ENCODE measurements at regions not wholly inside any gene's neighbourhood (a gene's known extent, or its start where the extent isn't known, plus 50 kb on each side); places are given as distances from the start of the nearest gene placed in this dataset.
"Not testable (repeated sequence)": the region's sequence is repeated elsewhere in the genome, so short reads cannot be mapped to it uniquely, and the experiment has no call there.

DNA sequence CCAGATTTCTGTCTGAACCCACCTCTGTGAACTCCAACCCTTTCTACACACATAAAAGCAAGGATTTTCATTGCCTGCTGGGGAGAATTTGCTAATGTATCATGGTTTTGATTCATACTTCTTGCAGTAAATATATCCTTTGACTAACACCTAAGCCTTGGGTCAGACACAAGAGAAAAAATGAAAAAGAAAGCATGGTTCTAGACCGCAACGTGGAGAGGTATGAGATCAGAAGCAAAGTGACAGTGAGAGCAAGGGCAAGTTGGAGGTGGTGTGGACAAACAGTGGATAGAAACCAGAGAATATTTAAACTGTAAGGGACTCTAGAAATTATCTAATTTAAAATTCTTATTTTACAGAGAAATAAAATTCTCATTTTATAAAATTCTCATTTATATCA is 212.9 kb upstream of the SEMA6A start:
- no peak for DNase-seq (ENCODE audit: low read depth in 2 of 2)

DNA sequence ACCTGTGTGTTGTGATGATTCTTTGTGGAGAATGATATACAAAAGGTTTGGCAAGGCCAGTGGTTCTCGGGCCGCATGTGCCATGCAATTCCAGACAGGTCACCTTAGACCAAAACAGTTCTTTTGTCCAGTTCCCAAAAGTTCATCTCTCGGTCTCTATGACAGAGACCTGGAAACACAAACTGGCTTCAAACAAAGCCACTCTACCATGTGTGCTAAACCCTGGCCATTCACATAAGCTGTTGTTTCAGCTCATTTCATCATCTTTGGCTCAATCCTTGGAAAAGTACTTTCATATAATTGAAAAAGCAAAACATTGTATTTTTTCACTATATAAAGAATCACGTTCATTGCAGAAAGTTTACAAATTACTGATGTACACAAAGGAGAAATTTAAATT is 210.5 kb upstream of the SEMA6A start:
- DNase-seq (ENCODE audit: low read depth in 2 of 2), result no peak

DNA sequence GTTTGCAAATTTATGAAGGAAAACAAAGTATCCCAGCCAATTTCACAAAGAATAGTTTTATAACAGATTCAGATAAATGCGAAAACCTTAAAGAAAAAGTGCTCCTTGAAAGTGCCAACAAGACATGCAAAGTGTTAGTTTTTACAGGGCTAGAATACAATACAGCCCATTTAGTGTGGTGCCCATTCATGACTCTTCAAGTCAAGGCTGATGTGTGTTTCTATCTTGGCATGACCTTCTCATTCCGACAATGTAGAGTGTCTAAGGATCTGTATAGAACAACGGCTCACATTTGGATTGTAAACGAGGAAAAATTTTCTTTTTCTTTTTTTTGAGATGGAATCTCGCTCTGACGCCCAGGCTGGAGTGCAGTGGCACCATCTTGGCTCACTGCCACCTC is 205.2 kb upstream of the SEMA6A start:
- no peak for DNase-seq (ENCODE audit: low read depth in 2 of 2)

DNA sequence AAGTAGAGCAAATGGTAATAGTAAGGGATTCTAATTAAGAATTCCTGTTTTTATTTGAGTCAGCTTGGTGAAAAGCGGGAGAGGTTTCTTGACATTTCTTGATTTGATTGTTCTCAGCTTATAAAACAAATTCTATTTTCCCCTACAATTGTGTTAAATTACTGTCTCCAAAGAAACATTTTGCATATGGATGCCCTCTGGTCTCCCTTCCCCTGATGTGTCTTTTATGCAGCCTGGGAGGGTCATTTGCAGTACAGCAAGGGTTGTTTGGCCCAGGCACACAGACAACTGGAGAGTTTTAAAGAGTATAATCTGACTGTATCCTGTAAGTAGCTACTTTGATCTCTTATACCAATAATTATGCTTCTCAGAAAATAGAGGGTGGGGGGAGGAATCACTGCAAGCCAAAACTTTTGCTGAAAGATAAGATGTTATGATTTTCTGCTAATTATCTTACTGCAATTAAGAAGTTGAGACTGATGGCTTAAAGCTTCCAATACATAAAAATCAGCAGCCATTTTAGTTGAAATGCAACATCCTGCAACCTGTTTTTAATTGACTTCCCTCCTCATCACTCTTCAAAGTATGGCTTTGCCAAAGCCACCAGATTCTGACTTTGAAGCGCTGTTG is 204.1 kb upstream of the SEMA6A start:
- DNase-seq (ENCODE audit: low read depth in 2 of 2), result no peak

DNA sequence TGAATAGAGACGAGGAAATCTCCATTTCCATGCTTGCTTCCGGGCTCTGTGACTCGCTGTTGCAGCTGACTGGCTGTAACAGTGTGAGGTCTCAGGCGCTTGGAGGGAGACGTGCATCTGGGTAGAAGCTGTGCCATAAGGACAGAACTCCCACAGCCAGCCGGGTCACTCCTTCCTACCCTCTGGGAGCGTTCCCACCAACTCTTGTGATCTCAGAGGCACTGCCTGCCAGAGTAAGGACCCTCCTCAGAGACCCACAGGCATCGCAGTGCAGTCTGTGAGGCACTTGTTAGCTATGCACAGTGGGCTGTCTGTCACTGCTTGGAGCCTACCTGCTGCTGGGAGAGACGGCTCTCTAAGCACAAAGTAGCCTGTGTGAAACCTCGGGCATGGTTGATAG is 203.4 kb upstream of the SEMA6A start:
- no peak for DNase-seq (ENCODE audit: low read depth in 2 of 2)

DNA sequence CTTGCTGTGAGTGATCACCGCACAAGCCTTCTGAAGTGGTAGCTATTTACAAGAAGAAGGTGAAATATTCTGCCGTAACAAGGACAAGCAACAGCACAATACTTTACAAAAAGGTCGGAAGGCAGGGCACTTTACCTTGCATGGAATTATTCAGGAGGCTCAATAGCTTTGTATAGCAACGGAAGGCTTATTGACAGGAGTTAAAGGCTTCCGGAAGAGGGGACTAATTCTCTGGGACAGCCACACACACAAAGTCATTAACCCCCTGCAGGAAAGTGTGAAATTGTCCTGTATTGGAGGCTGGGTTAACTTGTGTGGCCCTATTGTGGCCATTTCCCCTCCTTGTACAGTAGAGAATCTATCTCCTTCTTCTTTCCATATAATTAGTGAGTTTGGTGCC is 199.3 kb upstream of the SEMA6A start:
- DNase-seq (ENCODE audit: low read depth in 2 of 2), result no peak

DNA sequence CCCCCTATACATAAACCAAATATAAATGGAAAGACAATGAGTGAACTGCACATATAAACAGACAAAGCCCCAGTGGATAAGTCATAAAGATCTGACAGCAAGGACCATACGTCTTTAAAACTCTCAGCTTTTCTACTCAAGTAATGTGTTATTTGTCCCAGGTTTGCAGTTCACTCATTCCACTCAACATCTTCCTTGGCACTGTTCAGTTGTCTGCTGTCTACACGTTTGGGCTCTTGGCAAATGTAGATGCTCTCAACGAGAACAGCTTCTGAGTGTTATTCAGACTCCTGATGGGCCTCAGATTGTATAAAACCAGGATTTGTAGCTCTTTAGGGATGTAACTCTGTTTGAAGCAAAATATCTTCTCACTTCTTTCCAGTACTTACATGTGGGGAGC is 198.2 kb upstream of the SEMA6A start:
- DNase-seq (ENCODE audit: low read depth in 2 of 2), result no peak

DNA sequence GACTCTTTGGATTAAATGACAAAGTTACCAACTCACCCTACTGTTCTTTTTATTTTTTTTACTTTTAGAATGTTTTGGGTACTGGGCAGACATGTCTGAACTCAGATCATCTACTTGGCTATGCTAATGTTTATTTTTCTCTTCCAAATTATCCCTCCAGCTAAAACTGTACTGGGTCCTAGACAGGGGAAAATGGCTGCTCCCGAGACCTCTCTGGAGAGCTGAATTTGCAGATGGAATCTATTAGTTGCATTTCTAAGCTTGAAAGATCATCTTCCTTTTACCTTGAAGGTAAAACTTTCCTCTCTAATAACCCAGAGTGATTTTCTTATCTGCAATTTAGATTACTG is 197.5 kb upstream of the SEMA6A start:
- DNase-seq (ENCODE audit: low read depth in 2 of 2), result no peak

DNA sequence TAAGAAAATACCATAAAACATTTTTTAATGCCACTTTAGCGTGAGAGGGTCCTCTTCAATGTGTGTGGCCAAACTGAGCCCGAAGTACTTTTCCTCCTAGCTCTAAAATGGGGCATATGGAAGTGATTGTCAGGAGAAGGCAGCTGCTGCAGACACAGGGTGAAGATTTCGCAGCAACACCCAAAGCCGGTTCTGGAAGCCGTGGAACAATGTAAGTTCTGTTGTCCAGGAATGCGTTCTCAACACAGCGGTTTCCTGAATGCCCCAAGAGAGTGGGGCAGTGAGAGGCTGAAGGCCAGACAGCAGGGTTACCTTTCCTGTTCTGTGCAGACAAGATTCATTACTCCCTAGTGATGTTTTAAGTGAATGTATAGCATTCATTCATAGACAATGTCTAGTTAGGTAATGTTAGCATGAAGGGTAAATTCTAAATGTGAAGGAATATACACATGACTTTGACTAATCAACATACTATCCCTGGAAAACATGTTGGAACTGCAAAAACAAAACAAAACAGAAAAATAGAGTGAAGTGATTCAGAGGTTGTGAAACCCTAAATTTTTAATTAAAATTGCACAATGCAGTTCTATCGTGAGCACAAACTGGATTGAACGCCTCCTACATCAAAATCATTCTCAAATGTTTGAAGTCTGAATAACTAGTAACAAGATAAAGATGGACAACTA is 197.0 kb upstream of the SEMA6A start:
- no peak for DNase-seq (ENCODE audit: low read depth in 2 of 2)

DNA sequence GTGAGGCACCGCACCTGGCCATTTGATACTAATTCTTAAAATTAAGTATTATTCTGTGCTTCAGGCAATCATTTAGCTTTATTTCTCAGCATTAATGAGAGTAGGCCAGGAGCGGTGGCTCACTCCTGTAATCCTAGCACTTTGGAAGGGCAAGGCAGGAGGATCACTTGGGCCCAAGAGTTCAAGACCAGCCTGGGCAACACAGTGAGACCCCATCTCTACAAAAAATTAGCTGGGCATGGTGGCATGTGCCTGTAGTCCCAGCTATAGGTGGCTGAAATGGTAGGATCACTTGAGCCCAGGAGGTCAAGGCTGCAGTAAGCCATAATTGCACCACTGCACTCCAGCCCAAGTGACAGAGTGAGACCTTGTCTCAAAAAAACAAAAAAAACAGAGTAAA is 195.3 kb upstream of the SEMA6A start:
- not testable (repeated sequence) for DNase-seq (ENCODE audit: low read depth in 2 of 2)

DNA sequence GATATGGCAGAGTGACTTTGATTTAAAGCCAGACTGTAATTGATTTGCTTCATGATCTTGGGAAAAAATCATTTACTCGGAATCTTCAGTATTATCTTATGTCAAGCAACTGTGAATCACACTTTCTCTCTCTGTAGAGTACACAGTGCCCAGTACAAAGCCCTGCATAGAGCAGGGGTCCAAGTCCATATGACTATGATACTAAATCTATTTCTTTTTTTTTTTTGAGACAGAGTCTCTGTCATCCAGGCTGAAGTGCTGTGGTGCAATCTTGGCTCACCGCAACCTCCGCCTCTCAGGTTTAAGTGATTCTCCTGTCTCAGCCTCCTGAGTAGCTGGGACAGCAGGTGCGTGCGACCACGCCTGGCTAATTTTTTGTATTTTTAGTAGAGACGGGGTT is 194.8 kb upstream of the SEMA6A start:
- DNase-seq (ENCODE audit: low read depth in 2 of 2), result no peak

DNA sequence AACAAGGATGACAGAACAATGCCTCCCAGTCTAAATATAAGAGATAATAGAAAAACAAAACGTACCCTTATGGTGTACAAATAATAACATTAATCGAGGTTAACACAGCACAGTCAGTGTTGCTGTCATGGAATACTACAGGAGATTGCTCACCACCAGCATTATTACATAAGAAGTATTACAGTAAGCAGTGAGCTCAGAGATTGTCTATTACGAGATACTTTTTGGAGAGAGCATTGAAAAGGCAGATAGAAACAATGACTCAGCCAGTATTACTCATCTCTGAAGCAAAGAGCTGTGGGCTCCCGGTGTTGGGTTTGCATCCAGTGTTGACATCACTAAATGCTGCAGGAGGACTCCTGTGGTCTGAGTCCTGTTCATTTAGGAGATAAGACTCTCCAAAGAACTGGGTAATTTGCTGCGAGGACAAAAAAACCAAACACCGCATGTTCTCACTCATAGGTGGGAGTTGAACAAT is 191.9 kb upstream of the SEMA6A start:
- no peak for DNase-seq (ENCODE audit: low read depth in 2 of 2)

DNA sequence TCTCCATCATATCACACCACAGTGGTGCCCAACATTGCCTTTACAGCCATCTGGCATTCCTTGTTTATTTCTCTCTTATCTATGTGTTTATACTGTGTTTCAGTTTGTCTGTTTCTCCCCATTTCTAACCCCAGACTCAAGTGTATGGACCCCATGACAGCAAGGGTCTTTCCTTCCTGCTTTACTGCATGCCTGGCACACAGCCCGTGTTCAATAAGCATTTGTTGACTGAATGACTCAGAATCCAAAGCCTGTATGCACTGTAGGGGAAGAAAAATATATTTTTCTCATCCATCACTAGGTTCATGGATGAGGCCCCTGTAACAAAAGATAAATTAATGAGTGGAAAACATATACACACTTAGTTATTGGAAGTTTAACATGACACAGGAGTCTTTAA is 190.8 kb upstream of the SEMA6A start:
- DNase-seq (ENCODE audit: low read depth in 2 of 2), result no peak

DNA sequence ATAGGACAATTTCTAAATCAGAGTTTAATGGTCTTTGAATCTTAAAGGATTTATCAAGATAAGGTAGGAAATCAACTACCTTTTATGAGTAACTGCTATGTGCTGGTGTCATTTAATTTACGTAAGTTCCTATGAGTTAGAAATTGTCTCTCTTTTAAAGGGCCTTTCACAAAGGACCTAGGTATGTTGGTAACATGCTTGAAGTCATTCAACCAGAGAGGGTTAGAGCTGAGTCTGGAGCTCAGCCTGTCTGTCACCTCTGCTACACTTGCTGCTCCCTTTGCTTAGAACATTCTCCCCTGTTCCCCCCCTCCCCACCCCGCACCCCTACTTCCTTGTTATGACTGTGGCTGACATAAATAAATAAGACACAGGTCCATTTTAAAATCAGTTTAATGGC is 190.3 kb upstream of the SEMA6A start:
- no peak for DNase-seq (ENCODE audit: low read depth in 2 of 2)

DNA sequence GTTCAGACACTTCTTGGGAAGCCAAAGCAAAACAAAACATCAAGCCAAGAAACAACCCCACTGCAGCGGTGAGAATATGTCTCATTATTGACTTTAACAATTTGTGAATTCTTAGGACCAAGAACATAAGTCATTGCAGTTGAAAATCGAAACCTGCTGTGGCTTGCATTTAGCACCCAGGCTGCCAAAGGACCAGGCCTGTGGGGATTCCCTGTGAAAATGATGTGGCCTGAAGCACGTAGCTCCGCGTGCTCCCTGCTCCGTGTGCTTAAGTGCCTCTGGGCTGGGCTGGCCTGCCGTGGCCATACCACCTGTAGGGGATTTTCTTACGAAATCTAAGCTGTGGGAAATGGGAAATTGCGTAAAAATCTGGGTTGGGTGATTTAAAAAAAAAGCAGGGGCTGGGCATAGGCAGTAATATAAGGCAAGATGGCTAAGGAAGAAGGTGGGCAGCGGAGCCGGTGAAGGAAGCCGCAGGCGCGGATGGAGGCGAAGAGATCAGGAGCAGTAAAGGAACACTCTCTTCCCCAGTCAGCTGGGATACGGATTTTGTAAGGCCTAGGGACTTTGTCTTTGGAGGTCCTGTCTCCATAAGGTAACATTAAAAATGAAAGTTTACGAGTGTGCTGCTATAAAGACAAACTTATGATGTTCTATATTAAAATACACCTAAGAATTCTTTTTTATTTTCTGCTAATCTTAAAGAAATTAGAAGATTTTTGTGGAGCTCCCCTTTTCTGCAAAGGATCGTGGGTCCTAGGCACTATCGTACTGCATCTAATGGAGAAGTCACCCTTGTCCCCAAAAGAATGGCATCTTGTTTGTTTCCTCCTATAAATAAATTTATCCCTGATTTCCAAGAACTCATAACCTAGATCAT is 189.6 kb upstream of the SEMA6A start:
- DNase-seq (ENCODE audit: low read depth in 2 of 2), result no peak

DNA sequence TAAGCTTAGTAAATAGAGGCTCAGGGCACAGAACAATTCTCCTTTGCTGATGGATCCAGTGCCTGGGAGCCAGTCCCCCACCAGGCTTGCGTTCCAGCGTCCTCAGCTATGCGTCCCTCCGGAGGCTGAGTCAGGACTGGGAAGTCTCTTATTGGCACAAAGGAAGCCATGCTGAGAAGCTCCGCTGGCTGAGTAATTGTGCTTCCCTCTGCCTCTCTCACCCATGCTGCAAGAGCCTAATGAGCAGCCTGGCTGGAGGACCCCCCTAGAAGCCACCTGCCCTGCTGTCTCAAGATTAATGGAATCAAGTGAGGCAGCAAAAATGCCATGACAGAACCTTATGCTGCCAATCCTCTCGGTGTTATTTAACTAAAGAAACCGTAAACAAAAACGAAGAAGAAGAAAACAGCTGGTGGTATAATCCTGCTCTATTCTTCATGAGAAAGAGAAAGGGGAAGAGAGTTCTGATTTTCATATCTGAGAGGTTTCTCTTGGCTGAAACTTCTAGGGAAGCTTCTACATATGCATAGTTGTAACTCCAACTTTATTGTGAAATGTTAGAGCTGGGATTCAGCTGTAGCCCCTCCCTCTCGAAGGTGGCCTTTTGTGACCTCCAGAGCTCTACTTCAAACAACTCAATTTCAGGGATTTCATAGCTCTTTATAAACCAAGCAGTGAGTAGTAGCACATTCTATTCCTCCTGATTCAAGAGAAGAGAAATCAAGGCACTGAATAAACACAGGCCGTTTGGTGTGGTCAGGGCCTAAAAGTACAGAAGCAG is 185.4 kb upstream of the SEMA6A start:
- no peak for DNase-seq (ENCODE audit: low read depth in 2 of 2)

DNA sequence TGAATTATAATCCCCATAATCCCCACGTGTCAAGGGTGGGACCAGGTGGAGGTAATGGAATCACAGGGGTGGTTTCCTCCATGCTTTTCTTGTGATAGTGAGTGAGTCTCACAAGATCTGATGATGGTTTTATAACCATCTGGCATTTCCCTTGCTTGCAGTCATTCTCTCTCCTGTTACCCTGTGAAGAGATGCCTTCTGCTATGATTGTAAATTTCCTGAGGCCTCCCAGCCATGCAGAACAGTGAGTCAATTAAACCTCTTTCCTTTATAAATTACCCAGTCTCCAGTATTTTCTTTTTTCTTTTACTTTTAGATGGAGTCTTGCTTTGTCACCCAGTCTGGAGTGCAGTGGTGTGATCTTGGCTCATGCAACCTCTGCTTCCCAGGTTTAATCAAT is 182.7 kb upstream of the SEMA6A start:
- no peak for DNase-seq (ENCODE audit: low read depth in 2 of 2)

DNA sequence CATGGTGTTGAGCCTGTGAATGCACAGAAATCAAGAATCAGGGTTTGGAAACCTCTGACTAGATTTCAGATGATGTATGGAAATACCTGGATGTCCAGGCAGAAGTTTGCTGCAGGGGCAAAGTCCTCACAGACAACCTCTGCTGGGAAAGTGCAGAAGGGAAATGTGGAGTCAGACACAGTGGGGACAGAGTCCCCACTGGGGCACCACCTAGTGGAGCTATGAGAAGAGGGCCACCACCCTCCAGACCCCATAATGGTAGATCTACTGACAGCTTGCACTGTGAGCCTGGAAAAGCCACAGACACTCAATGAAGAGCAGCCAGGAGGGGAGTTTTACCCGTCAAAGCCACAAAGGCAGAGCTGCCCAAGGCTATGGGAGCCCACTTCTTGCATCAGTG is 181.9 kb upstream of the SEMA6A start:
- no peak for DNase-seq (ENCODE audit: low read depth in 2 of 2)

DNA sequence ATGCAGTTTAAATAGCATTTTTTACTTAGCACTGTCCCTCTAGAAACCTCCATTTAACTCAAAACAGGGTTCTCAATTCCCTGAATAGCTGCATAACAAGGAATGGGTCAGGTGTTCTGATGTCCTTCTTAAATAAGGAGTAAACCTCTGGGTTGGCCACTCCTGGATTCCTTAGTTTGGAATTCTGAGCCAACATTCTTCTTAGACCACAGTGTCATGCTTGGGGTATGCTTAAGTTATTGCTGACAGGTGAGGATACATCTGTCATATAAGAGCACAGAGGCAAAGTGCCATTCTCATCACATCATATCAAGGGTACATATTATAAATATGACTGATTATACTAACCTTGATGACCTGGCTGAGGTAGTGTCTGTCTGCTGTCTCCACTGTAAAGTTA is 179.9 kb upstream of the SEMA6A start:
- no peak for DNase-seq (ENCODE audit: low read depth in 2 of 2)

DNA sequence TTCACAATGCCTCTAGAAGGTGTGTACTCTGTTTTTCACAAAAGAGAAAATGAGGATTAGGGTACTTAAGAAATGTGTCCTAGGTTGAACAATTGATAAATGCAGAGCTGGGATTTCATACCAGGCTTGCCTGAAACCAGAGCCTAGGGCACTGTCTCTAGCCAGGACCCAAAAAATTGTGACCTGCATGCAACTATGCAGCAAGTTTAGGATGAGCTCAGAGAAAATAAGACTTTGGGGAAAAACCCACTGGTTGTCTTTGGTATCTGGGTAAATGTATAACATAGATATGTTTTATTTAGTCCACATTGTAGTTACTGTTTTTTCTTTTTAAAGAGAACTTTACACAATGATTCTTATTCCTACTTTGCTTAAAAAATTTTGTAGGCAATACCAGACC is 177.1 kb upstream of the SEMA6A start:
- DNase-seq (ENCODE audit: low read depth in 2 of 2), result no peak

DNA sequence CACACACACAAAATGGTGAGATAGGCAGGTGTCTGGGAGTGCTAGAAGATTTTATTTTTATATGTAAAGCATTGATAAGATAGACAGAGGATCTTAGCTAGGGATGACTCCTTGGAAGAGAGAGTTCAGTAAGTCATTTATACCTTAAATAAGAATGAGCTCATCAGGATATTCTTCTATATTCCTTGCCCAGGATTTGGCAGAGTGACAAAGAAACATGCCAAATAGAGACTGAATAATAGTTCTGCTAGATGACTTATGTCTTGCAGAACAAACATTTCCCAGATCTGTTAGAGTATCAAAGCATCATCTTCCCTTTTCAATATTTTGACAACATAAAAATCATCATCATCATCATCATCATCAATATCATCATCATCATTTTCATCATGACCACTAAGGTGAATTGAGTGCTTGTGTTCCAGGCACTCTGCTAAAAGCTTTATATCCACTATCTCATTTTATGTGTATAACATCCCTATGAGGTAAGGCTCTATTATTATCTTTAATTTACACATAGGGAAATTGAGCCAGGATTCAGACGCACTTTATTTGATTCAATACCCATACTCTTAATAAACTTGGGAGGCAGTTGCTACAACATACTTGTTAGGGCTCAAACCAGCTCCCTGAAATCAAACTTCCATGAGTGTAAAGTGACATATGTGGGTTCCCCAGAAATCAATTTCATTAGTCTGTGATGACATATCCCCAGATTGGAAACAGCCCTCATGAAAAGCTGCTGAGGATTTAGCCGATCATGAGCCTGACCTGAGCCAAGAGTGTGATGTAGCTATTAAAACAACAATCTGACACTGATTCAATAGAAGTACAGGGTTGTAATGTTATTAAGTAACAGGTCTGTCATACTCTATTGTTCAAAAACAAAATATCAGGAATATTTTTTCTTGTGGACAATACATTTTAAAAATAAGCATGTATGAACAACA is 176.3 kb upstream of the SEMA6A start:
- no peak for DNase-seq (ENCODE audit: low read depth in 2 of 2)

All from stimulated activated CD4-positive, alpha-beta T cell treated with anti-CD3 and anti-CD28 coated beads, Interleukin-1b, Interleukin-23, amount 100 ng/mL, for 1 hour (primary cell).